MCF 10A (cell line): ENCODE measurements at regions not wholly inside any gene's neighbourhood (a gene's known extent, or its start where the extent isn't known, plus 50 kb on each side); places are given as distances from the start of the nearest gene placed in this dataset.
"Not testable (repeated sequence)": the region's sequence is repeated elsewhere in the genome, so short reads cannot be mapped to it uniquely, and the experiment has no call there.

Experiments used
- BruUV-seq: library from RNA; stranded (reverse); fragments of 400-500 nt; replicated peaks from 2 replicates; lab custom pipeline; 2021; lab: Mats Ljungman, UMichigan
- CTCF ChIA-PET: fragments of 300-600 bp; sonication (Branson Sonifier 250); formaldehyde crosslinking; extraction: SDS; loops from one replicate; lab custom pipeline; 2021; ENCODE audit warnings: antibody characterized with exemption, inconsistent platforms; lab: Yijun Ruan, JAX
- POLR2A ChIA-PET: fragments of 300-600, 350-650 bp; sonication (Branson Sonifier 250); formaldehyde crosslinking; extraction: SDS; loops from one replicate; lab custom pipeline; 2020; ENCODE audit warnings: antibody characterized with exemption, inconsistent platforms; lab: Yijun Ruan, JAX
- DNase-seq: peaks from one replicate; pipeline ENCODE4 v3.0.0-alpha.2; 2018; ENCODE audit not compliant: unreplicated experiment
- H3K27ac Mint-ChIP-seq: one replicate; pipeline ENCODE4 v1.8.0; 2022; ENCODE audit warnings: mild to moderate bottlenecking, low read depth, mixed read lengths; ENCODE audit not compliant: unreplicated experiment
- H3K27me3 Mint-ChIP-seq: one replicate; pipeline ENCODE4 v1.8.0; 2022; ENCODE audit warnings: mixed read lengths; ENCODE audit not compliant: insufficient read depth, unreplicated experiment
- H3K36me3 Mint-ChIP-seq: one replicate; pipeline ENCODE4 v1.8.0; 2022; ENCODE audit warnings: mild to moderate bottlenecking, moderate library complexity, mixed read lengths; ENCODE audit not compliant: insufficient read depth, unreplicated experiment
- H3K4me1 Mint-ChIP-seq: one replicate; pipeline ENCODE4 v1.8.0; 2022; ENCODE audit warnings: mixed read lengths; ENCODE audit not compliant: insufficient read depth, unreplicated experiment
- H3K4me3 Mint-ChIP-seq: one replicate; pipeline ENCODE4 v1.8.0; 2022; ENCODE audit warnings: mild to moderate bottlenecking, moderate library complexity, mixed read lengths; ENCODE audit not compliant: unreplicated experiment
- H3K9me3 Mint-ChIP-seq: one replicate; pipeline ENCODE4 v1.8.0; 2022; ENCODE audit warnings: mixed read lengths; ENCODE audit not compliant: unreplicated experiment
- CTCF ChIP-seq: fragments of 200-600 bp; IDR thresholded peaks from one replicate; pipeline ENCODE4 v1.8.0; 2022; ENCODE audit warnings: antibody characterized with exemption, mild to moderate bottlenecking; ENCODE audit not compliant: unreplicated experiment
- intact Hi-C: fragments of 100-400 bp; cut with micrococcal nuclease; formaldehyde crosslinking; loops from 2 replicates; pipeline ENCODE4 v1.14.1; 2022

- no peak for TF ChIP-seq CTCF
- Mint-ChIP-seq H3K4me1 (no peaks in the 10 kb centered on the region), H3K36me3 (no peaks in the 10 kb centered on the region), H3K27me3 (no peaks in the 10 kb centered on the region), H3K4me3 (peak overlapping the region; percentile 24), H3K9me3 (peaks cover 9% of the 10 kb centered on the region), H3K27ac (no peak overlapping the region)
- DNase-seq, result peak; percentile 15
- POLR2A ChIA-PET, result no interaction called here
- no TSS peak for BruUV-seq
- intact Hi-C loops, result no loop called here
- CTCF ChIA-PET, result no interaction called here
These were observed 165.0 kb downstream of the SPIN4 start for GRCh38 chrX:63186137-63186536.

- H3K4me1 Mint-ChIP-seq, POLR2A ChIA-PET, intact Hi-C loops, H3K27me3 Mint-ChIP-seq, H3K27ac Mint-ChIP-seq, DNase-seq, H3K36me3 Mint-ChIP-seq, CTCF ChIA-PET, H3K4me3 Mint-ChIP-seq, H3K9me3 Mint-ChIP-seq, BruUV-seq: not testable (repeated sequence)
These were observed 171.3 kb downstream of the SPIN4 start for GRCh38 chrX:63179852-63180251.

GRCh38 chrX:63176578-63176977, 174.6 kb downstream of the SPIN4 start:
- BruUV-seq, POLR2A ChIA-PET: not testable (repeated sequence)

GRCh38 chrX:63173841-63174718, 177.1 kb downstream of the SPIN4 start:
- POLR2A ChIA-PET, BruUV-seq, intact Hi-C loops, H3K27ac Mint-ChIP-seq, DNase-seq, CTCF ChIA-PET, H3K4me1 Mint-ChIP-seq, H3K4me3 Mint-ChIP-seq, H3K36me3 Mint-ChIP-seq, H3K9me3 Mint-ChIP-seq, H3K27me3 Mint-ChIP-seq: not testable (repeated sequence)

More at GRCh38 chrX:63176578-63176977, 174.6 kb downstream of the SPIN4 start:
- H3K4me3 Mint-ChIP-seq, H3K27me3 Mint-ChIP-seq, CTCF ChIA-PET, H3K36me3 Mint-ChIP-seq, intact Hi-C loops, DNase-seq, H3K4me1 Mint-ChIP-seq, H3K27ac Mint-ChIP-seq, H3K9me3 Mint-ChIP-seq: not testable (repeated sequence)

GRCh38 chrX:63169416-63169815, 181.7 kb downstream of the SPIN4 start:
- CTCF ChIA-PET, H3K27me3 Mint-ChIP-seq, H3K36me3 Mint-ChIP-seq, BruUV-seq, H3K9me3 Mint-ChIP-seq, intact Hi-C loops, H3K4me1 Mint-ChIP-seq, H3K27ac Mint-ChIP-seq, POLR2A ChIA-PET, H3K4me3 Mint-ChIP-seq, DNase-seq: not testable (repeated sequence)

GRCh38 chrX:63168949-63169348, 182.2 kb downstream of the SPIN4 start:
- intact Hi-C loops, BruUV-seq, DNase-seq, POLR2A ChIA-PET, H3K36me3 Mint-ChIP-seq, H3K9me3 Mint-ChIP-seq, H3K27me3 Mint-ChIP-seq, H3K4me1 Mint-ChIP-seq, H3K4me3 Mint-ChIP-seq, H3K27ac Mint-ChIP-seq, CTCF ChIA-PET: not testable (repeated sequence)

- H3K4me1 Mint-ChIP-seq, intact Hi-C loops, DNase-seq, H3K27me3 Mint-ChIP-seq, H3K36me3 Mint-ChIP-seq, BruUV-seq, H3K27ac Mint-ChIP-seq, H3K4me3 Mint-ChIP-seq, POLR2A ChIA-PET, H3K9me3 Mint-ChIP-seq, CTCF ChIA-PET: not testable (repeated sequence)
These were observed 184.1 kb downstream of the SPIN4 start for GRCh38 chrX:63167002-63167401.

- intact Hi-C loops, result not testable (repeated sequence)
These were observed 190.1 kb downstream of the SPIN4 start for GRCh38 chrX:63160994-63161393.

More at GRCh38 chrX:63160994-63161393, 190.1 kb downstream of the SPIN4 start:
- H3K27ac Mint-ChIP-seq, H3K27me3 Mint-ChIP-seq, H3K9me3 Mint-ChIP-seq, POLR2A ChIA-PET, BruUV-seq, H3K4me3 Mint-ChIP-seq, DNase-seq, CTCF ChIA-PET, H3K36me3 Mint-ChIP-seq, H3K4me1 Mint-ChIP-seq: not testable (repeated sequence)
